HS-5 (cell line): ENCODE measurements at regions not wholly inside any gene's neighbourhood (a gene's known extent, or its start where the extent isn't known, plus 50 kb on each side); places are given as distances from the start of the nearest gene placed in this dataset.

Experiments used
- DNase-seq: peaks from one replicate; pipeline ENCODE4 v3.0.0-alpha.2; 2012; ENCODE audit warnings: low read depth

DNA sequence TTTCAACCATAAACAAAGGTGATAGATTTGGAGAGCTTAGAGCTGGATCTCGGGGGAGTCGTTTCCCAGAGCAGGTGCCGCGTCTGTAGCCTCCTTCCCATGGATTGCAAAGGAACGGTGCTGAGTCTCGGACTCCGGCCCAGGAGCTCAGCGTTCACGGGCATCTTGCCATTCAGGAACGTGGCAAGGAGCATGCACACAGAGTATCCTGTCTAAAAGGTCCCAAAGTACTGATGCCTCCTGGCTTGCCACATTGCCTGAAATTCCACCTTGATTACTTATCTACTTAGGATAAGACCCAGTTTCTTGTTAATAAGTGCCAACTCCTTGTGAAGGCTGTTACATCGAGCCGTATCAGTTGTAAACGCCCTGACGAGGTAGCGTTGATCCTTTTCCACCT, 197.8 kb upstream of the MYT1L start:
- DNase-seq = no peak

DNA sequence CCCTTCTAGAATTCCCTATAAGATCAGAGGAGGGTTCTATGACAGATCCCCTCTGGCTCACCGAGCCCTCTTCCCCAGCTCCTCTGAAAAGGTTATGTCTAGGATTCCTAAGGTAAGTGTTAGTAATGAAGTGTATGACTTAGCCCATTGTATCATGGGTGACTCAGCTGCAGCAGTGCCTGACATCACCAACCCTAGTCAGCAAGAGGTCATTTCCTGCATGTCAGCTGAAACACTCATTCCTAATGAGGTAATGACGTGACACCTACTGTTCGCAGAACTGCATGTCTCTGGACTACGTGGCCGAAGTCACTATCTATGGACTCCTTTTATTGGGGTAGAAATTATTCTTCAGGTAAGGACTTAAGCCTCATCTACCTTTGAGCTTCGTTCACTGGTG, 196.1 kb upstream of the MYT1L start:
- DNase-seq = no peak

DNA sequence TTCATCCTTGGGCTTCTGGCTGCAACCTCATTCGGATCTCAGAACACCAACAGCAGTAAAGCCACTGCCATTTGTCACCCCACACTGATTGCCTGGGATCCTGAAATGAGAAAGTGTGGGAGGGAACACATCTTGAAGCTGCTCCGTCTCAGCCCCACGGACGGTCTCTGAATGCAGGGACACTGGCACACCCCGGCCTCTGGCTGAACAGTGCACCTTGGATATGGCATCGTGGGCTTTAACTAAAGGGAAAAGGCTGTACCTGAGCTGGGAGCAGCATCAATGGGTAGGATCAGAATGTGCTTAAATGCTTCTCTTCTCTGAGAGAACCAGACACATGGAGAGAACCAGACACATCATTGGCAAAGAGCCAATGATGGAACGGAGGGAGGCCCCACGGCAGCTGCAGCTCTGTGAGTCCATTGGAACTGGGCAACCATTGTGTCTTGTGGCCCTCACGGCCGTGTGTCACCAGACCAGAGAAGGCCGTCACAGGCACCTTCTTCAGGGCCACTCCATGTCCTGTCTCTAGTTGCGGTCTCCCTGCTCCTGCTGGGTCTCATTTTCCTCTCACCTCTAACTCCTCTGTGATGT, 193.4 kb upstream of the MYT1L start:
- no peak for DNase-seq

DNA sequence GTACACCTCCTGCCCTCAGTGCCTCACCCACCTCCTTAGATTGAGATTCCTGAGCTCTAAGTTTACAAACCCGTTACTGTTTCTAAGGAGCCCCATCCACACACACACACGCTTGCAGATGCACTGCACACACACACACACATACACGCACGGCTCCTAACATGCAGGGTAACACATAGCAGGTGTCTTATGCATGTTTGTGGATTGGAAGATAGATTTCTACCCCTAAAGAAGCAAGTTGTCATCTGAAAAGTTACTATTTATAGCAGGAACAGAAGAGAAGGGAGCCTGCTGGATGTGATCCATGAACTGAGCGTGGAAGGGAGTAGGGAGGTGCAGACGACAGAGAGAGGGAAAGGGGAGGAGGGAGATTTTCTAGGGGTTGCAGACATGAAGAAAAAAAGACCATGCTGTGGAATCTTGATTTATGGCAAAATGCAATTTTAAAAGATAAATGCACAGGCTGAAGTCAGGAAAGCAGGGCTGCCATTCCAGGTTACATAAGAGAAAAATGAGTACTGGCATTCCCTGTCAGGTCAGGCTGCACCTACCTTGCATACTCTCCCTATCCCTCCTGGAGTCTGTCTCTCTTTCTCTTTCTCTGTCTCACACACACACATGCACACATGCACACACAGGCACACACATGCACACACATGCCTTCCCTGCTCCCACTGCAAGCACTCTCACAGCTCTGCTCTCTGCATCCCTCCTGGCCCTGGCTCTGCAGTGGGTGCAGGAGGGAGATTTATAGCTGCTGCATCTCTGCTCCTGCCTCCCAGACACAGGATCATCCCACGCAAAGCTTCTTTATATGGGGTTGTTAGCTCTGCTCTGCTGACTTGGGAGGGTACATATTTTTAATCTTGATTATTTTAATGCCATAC, 192.6 kb upstream of the MYT1L start:
- no peak for DNase-seq

DNA sequence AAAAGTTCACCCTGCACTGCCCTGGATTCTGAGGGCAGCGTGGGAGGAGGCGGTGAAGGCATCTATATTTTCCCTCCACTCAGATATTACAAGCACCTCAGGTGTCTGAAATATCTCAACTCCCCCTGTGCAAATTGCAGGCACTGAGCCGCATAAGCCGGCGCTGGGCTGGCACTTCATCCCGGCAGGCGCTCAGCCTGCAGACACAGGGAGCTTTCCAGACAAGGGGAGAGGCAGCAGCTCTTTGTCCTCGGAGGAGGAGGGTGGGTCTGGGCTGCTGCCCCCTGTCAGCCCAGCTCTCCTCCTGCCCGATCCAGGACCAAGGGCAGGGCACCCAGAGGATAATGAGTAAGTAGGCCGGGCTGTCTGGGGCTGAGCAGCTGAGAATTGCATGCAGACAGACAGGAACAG, 189.3 kb upstream of the MYT1L start:
- no peak for DNase-seq

DNA sequence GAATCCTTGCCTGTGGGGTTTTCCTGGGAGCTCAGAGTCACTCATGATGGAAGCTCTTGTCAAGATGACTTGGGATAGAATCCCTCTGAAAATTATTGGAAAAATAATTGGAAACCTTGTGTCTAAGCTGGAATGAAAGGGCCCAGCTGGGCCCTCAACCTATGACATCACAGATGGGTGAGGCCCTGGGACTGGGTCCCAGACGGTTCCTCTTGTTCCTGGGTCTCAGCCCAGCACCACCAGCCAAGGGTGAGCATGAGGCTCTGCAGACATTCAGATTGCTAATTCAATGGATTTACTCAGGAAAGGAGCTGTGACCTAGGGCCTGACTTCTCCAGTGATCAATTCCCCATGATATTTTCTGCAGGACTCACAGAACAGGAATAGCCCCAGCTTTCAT, 188.3 kb upstream of the MYT1L start:
- DNase-seq = no peak

DNA sequence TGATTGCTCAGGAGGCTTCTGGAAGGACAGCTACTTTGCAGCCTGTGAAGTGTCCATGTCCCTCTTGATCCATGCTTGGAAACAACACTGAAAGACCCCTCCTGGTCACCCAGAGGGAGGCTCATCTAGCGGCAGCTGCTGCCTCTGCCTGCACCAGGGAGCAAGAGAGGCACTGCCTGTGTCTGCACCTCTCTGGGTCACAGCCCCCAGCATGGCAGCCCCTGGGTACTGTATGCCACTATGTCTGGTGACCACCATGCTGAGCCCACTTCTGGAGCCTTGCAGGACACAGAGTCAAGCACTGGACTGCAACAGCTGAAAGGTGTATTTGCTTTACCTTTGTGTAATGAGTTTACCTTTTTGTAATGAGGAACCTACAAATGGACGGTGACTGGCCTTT, 186.3 kb upstream of the MYT1L start:
- DNase-seq = no peak

DNA sequence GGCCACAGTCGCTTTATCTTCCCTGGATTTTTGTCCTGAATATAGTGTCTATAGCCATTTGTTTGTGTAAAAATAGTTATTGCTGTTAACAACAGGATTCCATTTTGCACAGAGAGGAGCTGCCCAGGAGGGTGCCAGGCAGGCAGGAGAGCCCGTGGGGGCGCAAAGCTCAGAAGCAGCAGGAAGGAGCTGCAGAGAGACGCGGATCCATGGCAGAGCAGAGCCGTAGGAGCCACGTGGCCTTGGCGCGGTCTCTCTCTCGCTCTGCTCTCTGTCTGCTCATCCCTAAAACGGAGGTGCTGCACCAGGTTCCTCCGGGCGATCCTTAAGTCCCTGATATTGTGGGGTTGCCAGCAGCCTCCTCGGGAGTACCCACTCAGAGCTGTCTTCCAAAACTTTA, 185.3 kb upstream of the MYT1L start:
- no peak for DNase-seq

DNA sequence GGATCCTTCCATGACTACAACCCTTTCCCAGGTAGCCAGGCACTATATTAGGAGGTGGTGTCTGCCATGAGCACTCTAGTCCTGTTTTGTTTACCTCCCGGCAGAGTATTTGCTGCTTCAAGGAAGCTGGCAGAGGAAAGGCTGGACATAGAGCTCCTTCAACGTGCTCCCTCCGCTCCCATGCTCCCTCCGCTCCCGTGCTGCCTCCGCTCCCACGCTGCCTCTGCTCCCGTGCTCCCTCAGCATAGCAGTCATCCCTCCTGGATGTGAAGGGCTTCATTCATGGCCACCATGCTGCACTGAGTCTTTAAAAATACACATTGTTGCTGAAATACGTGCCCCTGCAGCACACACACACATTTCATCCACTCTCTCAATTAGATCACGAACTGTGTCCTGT, 181.9 kb upstream of the MYT1L start:
- no peak for DNase-seq

DNA sequence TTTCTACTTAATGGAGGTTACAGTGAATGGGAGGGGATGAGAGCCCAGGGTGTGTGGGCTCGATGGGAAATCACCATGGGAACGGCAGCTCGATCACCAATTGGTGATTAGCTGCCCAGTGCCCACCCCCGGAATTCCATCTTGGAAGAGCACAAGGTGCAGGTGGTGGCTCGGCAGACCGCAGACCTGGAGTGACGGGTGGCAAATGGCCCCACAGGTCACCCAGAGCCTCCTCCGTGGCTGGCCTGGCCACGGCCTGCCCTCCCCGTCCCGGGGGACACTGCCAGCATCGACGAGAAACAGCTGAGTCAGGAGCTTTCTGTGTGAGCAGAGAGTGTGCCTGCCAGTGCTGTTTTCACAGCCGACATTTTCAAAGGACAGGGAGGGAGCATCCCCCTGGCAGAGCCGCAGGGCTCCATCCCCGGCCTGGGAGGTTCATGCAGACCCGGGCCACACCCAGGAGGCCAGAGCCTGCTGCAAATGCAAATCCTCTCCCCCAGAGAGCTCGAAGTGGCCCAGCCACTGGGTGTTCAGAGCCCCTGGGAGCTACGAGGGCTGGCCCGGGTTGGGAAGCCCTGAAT, 176.4 kb upstream of the MYT1L start:
- no peak for DNase-seq

DNA sequence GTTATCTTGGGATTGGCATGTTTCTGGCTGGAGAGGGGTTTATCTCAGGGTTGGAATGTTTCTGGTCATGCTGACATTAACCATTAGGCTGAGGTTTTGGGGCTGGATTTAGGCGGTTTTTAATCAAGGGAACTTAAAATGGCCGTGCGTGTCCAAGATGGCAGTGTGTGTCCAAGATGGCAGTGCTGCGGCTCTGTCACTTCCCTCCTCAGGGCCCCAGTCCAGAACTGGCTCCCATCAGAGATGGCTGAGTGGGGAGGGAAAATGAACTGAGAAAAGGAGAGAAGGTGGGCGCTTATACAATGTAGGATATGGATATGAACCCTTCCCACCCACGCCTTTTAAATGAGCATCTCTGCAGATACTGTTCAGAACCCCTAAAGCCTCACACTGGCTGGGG, 175.5 kb upstream of the MYT1L start:
- DNase-seq = no peak

DNA sequence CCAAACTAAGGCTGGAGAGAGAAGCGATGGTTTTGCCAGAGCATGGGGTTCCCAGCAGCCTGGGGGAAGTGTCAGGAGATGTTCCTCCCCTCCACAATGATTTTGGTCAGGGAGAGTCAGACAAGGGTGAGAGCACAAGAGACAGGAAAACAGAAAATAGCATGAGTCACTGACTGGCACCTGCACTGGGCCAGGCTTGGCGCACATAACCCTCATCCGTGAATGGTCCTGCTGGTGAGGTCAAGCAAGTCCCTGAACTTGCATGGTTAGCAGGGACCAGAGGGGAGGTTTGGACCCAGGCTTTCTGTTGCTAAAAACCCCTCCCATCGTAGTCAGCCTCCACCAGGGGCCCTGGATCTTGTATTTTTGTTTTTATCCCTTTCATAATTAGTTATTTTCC, 174.5 kb upstream of the MYT1L start:
- no peak for DNase-seq

DNA sequence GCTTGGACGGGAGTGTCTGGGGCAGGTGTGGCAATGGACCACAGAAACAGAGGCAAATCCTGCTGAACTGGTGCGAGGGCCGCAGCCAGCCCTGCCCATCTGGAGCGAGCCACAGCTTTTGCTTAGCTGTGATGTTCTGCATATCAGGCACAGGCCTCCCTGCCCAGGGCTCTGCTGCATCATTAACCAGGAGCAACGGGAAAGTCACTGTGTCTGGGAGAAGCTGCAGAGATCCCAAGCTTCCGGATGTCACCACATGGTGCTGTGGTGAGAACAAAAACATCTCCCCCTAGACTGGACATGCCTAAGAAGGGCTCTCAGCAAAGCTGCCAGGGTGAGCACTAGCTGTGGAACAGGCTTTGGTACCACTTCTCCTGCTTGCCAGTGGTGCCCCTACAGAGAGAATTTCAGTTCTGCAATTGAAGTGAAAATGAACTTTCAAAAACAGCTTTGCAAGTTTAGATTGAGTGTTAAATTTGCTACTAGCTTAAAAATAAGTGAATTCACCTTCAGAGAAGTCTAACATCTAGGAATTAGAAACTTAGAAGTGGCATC, 172.9 kb upstream of the MYT1L start:
- DNase-seq = no peak

DNA sequence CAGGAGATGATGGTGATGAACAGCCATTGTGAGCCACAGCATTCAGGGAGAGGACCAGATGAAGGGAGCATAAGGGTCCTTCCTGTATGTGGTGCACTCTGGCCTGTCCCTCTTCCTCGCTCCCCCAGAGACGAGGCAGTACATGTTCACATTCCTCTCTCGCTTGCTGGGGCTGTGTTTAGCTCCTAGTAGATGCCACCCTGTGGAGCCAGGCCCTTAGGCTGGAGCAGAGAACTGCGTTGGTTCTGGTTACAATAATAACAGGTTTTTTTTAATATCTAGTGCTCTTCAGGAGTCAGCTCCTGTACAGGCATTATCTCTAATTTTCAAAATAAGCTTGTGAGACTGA, 171.1 kb upstream of the MYT1L start:
- no peak for DNase-seq

DNA sequence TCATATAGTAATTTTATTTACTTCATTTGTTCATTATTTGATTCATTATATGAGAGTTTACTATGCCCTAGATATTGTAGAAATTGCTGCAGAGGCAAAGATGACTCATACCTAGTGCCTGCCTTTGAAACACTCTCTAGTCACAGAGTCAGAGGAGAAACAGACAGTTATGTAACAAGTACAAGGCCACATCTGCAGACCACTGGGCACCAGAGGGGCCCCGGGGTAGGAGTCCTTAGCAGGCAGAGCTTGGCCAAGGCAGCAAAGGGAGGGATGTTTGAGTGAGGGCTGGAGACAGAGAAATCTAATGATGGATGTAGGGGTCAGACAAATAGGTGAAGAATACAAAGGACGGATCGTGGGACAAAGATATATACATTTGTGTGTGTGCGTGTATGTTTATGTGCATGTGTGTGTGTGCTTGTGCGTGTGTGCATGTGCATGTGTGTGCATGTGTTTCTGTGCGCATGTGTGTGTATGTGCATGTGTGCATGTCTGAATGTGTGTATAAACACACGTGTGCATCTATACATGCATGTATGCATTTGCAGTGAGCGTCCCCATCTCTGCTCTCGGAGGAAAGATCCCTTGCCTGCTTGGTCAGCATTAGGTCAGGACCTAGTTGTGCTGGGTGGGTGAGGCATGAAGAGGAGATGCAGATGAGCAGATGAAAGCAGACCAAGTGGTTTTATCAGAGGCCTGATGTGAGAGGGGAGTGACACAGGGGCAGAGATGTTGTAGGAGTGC, 170.6 kb upstream of the MYT1L start:
- DNase-seq = no peak

DNA sequence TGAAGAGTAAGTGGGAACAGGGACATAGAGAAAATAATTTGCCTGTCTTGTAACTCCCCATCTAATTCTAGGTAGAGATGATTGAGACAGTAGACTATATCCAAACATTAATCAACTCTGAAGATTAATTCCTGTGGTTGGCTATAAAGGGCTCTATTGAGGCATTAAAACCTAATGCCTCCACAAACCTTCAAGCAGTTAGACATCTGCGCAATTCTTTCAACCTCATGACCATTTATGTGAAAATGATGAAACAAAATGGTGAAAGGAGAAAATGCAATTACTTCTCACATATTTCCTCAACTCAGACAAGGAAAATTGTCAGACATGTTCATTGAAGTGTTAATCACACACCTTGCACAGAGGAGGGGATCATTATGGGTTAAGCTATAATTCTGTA, 164.5 kb upstream of the MYT1L start:
- DNase-seq = no peak

DNA sequence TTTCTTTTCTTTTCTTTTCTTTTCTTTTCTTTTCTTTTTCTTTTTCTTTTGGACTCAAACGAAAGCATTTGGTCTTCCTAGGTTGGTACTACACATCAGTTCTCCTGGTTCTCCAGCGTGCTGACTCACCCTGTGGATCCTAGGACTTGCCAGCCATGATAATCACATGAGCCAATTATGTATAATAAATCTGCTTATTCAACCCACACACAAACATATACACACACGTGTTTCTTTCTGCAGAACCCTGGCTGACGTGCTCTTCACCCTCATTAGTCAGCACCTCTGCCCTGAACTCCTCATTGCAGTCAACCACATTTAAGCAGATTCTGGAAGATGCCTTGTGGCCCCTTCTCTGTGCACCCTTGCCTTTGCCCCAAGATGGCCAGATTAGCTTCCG, 162.4 kb upstream of the MYT1L start:
- no peak for DNase-seq

DNA sequence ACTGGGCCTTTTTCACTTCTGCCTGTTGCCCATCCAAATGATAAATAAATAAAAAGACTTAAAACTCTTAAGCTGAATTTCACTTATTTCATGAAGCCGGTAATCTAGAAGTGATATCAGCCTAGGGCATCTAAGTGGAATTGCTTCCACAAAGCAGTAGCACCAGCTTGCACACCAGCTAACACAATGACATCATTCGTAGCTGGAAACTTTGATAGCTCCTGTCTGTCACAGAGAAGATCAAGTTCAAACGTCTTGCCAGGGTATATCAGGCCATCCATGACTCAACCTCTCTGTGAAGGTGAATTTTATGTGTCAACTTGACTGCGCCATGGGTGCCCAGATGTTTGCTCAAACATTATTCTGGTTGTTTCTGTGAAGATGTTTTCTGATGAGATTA, 161.7 kb upstream of the MYT1L start:
- no peak for DNase-seq

DNA sequence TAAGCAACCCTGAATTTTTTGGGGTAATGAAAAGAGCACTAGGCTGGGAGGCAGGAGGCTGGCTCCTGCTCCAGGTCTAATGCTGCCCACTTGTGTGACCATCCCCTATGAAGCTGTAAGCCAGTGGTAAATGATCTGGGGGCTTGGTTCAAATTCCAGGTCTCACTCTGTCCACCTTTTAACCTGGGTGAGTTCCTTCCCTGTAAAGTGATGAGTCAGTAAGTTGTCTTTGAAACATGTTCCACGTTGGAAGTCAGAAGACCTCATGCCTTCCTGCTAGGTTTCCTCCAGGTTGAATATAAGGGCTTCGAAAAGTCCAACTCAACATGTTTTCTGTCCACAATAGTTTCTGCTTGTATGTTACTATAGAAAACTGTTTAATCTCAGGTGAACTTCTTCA, 160.9 kb upstream of the MYT1L start:
- no peak for DNase-seq

DNA sequence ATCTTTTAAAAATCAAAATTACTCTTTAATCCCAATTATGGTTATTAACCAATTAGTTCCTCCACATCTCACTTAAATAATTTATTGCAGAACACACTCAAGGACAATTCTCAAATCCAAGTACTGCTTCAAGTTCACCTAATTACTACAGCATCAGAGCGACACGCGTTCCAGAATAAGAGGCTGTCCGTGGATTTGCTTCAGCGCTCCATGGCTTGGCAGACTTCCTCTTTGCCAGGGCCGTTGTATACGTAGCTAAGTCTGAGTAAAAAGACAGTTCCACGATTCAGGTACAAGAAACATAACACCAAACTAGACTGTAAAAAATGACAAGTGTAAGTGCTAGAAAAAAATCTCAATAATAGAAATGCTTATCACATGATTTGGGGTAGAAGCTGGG, 153.2 kb upstream of the MYT1L start:
- no peak for DNase-seq

DNA sequence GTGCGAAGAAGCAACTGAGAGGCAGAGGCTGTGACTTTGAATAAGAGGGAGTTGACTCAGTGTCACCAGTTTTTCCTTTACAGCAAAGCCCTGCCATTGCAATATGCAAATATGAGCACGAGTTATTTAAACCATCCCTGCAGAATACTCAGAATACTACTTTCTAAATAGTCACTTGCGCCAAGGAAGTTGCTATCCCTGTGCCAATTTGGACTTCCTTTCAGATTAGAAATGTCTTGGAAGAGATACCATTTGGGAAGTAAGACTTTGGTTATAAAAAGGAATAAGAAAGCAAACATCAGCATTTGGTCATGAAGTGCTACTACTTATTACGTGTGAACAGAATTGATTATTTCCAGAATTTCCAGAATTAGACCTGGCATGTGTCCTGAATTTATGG, 151.8 kb upstream of the MYT1L start:
- no peak for DNase-seq

DNA sequence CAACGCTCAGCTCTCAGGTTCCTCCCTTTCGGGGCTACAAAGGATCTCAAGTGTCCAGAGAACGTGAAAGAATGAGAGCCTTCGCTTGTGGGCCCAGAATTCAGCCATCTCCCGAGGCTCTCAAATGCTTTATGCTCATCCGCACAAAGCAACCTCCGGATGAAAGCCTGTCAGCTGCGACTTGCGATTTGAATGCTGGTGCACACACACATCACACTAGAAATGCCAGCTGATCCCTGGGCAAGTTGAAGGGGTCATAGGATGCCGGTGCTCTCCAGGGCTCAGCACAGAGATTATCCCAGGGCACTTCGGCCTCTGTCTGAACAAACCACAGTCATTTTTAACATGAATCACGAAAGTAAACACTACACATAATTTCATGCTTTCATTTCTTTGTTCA, 141.8 kb upstream of the MYT1L start:
- DNase-seq = no peak

DNA sequence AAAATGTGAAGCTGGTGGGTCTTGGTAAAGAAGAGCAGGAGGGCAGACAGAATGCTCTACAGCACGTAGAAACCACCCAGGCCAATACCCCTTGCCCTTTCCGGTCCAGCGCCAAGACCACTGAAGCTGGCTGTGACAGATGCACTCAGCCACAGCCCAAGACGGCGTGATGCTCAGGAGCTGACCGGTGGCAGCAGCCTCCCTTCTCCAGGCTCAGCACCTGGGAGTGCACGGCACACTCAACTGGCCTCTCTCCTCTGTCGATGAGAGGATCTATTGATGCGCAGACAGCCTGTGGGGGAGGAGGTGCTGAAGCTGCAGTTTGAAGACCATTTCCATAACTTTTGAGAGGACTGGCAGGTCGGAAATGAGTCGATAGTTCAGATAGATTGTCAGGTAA, 141.0 kb upstream of the MYT1L start:
- no peak for DNase-seq
